Neural crest cell (in vitro differentiated cells): ENCODE measurements at regions not wholly inside any gene's neighbourhood (a gene's known extent, or its start where the extent isn't known, plus 50 kb on each side); places are given as distances from the start of the nearest gene placed in this dataset.

Experiments
- DNase-seq: peaks from one replicate; pipeline ENCODE4 v3.0.0; 2021; ENCODE audit warnings: low read depth, mixed read lengths, low spot score
- H3K27ac Mint-ChIP-seq: one replicate; pipeline ENCODE4 v1.8.0; 2021; ENCODE audit warnings: mild to moderate bottlenecking, mixed read lengths; ENCODE audit not compliant: unreplicated experiment
- H3K27me3 Mint-ChIP-seq: 2 replicates; pipeline ENCODE4 v1.8.0; 2021; ENCODE audit warnings: low read depth, mild to moderate bottlenecking, mixed read lengths
- H3K36me3 Mint-ChIP-seq: 2 replicates; pipeline ENCODE4 v1.8.0; 2021; ENCODE audit warnings: low read depth, mild to moderate bottlenecking, mixed read lengths
- H3K4me1 Mint-ChIP-seq: 2 replicates; pipeline ENCODE4 v1.8.0; 2021; ENCODE audit warnings: mixed read lengths
- H3K4me3 Mint-ChIP-seq: one replicate; pipeline ENCODE4 v1.8.0; 2021; ENCODE audit warnings: mild to moderate bottlenecking, mixed read lengths
- H3K9me3 Mint-ChIP-seq: 2 replicates; pipeline ENCODE4 v1.8.0; 2021; ENCODE audit warnings: mixed read lengths
- TF ChIP-seq, protein P1 (sequence below): fragments of 200-600 bp; sonication (generic); conservative IDR thresholded peaks from 2 replicates; pipeline ENCODE4 v1.5.0; 2021; ENCODE audit warnings: antibody characterized with exemption, mild to moderate bottlenecking

DNA sequence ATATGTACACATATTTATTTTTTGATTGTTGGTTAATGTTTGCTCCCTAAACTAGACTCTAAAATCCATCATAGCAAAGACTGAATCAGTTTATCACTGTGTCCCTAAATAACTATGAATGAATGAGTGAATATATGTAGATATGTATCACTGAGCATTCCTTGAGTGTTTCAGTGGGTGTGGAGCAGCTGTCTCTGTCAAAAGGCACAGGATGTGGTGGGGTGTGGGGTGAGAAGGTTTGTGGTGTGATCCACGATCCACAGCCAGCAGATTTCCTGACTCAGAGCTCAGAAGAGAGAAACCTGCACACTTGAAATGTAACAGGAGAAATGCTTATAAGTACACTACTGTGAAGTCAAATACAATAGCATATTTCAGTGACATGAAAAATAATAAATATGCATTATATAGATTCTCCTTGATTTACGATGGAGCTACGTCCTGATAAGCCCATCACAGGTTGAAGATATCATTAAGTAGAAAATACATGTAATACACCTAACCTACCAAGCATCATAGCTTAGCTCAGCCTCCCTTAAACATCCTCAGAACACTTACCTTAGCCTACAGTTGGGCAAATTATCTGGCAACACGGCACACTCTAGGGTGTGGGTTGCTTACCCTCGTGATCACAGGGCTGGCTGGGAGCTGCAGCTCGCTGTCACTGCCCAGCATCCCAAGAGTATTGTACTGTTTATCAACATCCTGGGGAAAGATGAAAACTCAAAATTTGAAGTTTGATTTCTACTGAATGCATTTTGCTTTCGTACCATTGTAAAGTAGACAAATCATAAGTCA, 287.0 kb downstream of the GAS1 start:
- H3K4me1 Mint-ChIP-seq: no peaks in the 10 kb centered on the region
- H3K4me3 Mint-ChIP-seq: no peak overlapping the region
- H3K27ac Mint-ChIP-seq: no peak overlapping the region
- no peak for DNase-seq
- TF ChIP-seq, protein P1, sequence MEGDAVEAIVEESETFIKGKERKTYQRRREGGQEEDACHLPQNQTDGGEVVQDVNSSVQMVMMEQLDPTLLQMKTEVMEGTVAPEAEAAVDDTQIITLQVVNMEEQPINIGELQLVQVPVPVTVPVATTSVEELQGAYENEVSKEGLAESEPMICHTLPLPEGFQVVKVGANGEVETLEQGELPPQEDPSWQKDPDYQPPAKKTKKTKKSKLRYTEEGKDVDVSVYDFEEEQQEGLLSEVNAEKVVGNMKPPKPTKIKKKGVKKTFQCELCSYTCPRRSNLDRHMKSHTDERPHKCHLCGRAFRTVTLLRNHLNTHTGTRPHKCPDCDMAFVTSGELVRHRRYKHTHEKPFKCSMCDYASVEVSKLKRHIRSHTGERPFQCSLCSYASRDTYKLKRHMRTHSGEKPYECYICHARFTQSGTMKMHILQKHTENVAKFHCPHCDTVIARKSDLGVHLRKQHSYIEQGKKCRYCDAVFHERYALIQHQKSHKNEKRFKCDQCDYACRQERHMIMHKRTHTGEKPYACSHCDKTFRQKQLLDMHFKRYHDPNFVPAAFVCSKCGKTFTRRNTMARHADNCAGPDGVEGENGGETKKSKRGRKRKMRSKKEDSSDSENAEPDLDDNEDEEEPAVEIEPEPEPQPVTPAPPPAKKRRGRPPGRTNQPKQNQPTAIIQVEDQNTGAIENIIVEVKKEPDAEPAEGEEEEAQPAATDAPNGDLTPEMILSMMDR: no peak
- no peaks in the 10 kb centered on the region for H3K36me3 Mint-ChIP-seq
- H3K9me3 Mint-ChIP-seq: no peaks in the 10 kb centered on the region
- H3K27me3 Mint-ChIP-seq: no peaks in the 10 kb centered on the region

DNA sequence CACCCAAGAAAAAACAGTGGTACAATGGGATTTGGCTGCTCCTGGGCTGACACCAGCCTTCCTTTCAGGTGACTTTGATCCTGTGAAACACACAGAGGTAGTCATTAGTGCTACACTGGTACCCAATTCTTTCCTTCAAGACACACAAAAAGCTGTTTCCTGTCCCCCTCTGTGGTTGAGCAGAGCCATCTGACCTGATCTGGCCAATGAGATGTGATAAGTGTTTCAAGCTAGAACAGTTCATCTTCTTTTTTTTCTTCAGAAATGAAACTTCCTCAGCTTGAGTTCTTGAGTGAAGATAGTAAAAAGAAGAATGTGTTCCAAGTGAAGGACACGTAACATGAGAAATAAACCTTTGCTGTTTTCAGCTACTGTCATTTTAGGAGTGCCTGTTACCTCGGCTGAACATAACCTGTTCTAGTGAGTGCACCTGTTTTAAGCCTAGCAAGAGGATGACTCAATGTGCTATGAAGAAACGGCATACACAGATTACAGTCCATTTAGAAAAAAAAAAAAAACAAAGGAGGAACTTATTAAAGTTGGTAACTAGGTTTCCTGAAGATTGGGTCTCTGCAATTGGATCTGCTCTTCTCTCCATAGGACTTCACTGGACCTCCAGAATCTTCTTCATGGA, 287.8 kb downstream of the GAS1 start:
- Mint-ChIP-seq H3K9me3 (no peaks in the 10 kb centered on the region), H3K27me3 (no peaks in the 10 kb centered on the region), H3K4me3 (no peak overlapping the region), H3K36me3 (no peaks in the 10 kb centered on the region), H3K4me1 (no peaks in the 10 kb centered on the region), H3K27ac (no peak overlapping the region)
- DNase-seq: no peak
- TF ChIP-seq, protein P1: no peak

DNA sequence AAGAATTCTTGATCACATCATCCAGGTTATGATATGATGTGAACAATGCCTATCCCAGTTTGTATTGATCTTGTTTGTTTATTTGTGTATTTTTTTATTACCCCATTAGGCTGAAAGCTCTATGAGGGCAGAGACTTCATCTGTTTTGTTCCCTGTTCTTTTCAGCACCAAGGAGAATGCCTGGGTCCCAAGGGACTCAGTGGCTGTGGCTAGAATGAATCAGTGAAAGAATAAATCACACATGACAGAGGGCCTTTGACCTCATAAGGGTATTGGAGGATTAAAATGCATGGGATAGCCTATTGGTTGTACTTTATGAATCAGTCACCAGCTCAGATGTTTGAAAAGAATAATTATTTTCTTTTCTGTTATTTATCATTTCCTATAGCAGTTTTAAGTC, 292.2 kb downstream of the GAS1 start:
- H3K27me3 Mint-ChIP-seq: no peaks in the 10 kb centered on the region
- no peaks in the 10 kb centered on the region for H3K36me3 Mint-ChIP-seq
- H3K27ac Mint-ChIP-seq: no peak overlapping the region
- TF ChIP-seq, protein P1: no peak
- peaks cover 4% of the 10 kb centered on the region for H3K9me3 Mint-ChIP-seq
- DNase-seq: no peak
- H3K4me1 Mint-ChIP-seq: no peaks in the 10 kb centered on the region
- H3K4me3 Mint-ChIP-seq: no peak overlapping the region

DNA sequence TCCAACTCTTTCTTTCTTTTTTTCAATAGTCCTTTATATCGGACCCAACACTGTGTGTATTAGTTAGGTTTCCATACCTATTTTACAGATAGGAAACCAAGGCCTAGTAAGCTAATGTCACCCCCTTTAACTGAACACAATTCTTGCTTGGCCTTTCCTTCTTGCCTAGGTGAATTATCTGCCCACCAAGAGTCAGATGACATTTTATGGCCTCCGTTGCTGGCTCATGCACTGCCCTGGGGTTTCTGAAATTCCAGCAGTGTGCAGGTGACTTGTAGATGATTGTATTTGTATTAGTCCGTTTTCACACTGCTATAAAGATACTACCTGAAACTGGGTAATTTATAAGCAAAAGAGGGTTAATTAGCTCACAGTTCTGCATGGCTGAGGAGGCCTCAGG, 293.8 kb downstream of the GAS1 start:
- TF ChIP-seq, protein P1: no peak
- Mint-ChIP-seq H3K9me3 (peaks cover 4% of the 10 kb centered on the region), H3K36me3 (no peaks in the 10 kb centered on the region), H3K4me1 (no peaks in the 10 kb centered on the region), H3K27me3 (no peaks in the 10 kb centered on the region), H3K4me3 (no peak overlapping the region), H3K27ac (no peak overlapping the region)
- no peak for DNase-seq

DNA sequence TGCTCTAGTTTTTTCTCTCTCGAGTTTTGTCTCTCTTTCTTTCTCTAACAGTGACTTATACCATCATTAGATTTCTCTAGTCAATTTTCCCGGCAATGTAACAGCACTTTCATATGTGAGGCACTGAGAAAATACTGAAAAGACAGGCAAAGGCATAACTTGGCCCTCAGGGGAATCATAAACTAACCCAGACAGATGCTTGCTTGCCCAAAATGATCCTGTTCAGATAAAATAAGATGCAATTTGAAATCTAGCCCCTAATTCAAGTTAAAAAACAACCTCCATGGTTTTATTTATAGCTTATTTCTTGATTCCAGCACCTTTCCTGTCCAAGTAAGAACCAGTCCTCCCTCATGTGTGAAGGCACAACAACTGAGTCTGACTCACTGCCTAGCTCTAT, 294.6 kb downstream of the GAS1 start:
- Mint-ChIP-seq H3K4me3 (no peak overlapping the region), H3K36me3 (no peaks in the 10 kb centered on the region), H3K4me1 (no peaks in the 10 kb centered on the region), H3K9me3 (peaks cover 4% of the 10 kb centered on the region), H3K27me3 (no peaks in the 10 kb centered on the region), H3K27ac (no peak overlapping the region)
- no peak for DNase-seq
- TF ChIP-seq, protein P1: no peak
